ENCODE measurements at regions not wholly inside any gene's neighbourhood (a gene's known extent, or its start where the extent isn't known, plus 50 kb on each side); places are given as distances from the start of the nearest gene placed in this dataset.

DNA sequence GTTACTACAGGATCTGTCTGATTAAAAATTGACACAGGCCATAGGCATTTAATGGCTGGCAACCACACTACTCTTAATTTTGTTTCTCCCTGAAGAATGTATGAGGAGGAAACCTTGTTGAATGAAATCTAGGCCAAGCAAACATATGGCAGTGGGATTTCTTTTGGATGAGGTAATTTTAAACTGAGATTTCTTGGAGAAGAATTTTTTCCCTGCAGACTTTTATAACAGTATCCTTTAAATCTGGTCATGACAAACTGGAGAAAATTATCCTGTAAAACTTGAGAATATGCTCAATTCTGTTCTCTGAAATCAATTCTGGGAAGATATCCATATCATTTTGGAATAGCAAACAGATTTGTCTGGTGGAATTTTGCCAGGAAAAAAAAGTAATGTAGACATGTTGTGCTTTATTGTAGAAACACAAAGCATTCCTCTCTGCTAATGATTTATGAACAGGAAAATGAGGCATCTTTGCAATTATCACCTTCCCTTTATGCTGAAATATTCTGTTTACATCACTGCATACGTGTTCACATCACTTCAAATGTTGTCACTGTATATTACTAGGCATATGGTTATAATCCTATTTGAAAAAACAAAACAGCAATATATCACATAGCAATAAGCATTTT lies 108.3 kb upstream of the ARSJ start:
- TF ChIP-seq, protein P1, sequence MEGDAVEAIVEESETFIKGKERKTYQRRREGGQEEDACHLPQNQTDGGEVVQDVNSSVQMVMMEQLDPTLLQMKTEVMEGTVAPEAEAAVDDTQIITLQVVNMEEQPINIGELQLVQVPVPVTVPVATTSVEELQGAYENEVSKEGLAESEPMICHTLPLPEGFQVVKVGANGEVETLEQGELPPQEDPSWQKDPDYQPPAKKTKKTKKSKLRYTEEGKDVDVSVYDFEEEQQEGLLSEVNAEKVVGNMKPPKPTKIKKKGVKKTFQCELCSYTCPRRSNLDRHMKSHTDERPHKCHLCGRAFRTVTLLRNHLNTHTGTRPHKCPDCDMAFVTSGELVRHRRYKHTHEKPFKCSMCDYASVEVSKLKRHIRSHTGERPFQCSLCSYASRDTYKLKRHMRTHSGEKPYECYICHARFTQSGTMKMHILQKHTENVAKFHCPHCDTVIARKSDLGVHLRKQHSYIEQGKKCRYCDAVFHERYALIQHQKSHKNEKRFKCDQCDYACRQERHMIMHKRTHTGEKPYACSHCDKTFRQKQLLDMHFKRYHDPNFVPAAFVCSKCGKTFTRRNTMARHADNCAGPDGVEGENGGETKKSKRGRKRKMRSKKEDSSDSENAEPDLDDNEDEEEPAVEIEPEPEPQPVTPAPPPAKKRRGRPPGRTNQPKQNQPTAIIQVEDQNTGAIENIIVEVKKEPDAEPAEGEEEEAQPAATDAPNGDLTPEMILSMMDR (conservative IDR thresholded peaks at IDR 0.05; ENCODE audit: low read depth, low read length) = no peak
- TF ChIP-seq EZH2 (IDR thresholded peaks at IDR 0.05; ENCODE audit: borderline replicate concordance, low read depth, low read length, poor library complexity, severe bottlenecking) = no peak
